MM.1S (cell line): ENCODE measurements at regions not wholly inside any gene's neighbourhood (a gene's known extent, or its start where the extent isn't known, plus 50 kb on each side); places are given as distances from the start of the nearest gene placed in this dataset.

Experiments used
- DNase-seq: peaks from one replicate; pipeline ENCODE4 v3.0.0-alpha.2; 2015
- H2AFZ ChIP-seq: fragments of 300-600 bp; sonication (generic); 2 replicates; pipeline ENCODE4 v1.6.0; 2016; ENCODE audit warnings: antibody characterized with exemption, low read length
- H3F3A ChIP-seq: fragments of 300-600 bp; sonication (generic); 2 replicates; pipeline ENCODE4 v1.6.1; 2016; ENCODE audit warnings: mild to moderate bottlenecking, antibody characterized with exemption, low read length, moderate library complexity, mixed read lengths; ENCODE audit not compliant: insufficient read depth
- H3K27ac ChIP-seq: fragments of 300-600 bp; sonication (generic); 2 replicates; pipeline ENCODE4 v1.5.1; 2016; ENCODE audit warnings: mild to moderate bottlenecking, low read length
- H3K27me3 ChIP-seq: fragments of 300-600 bp; sonication (generic); replicated peaks from 2 replicates; pipeline ENCODE4 v1.6.0; 2016; ENCODE audit warnings: low read length; ENCODE audit not compliant: insufficient read depth
- H3K36me3 ChIP-seq: fragments of 300-600 bp; sonication (generic); replicated peaks from 2 replicates; pipeline ENCODE4 v1.6.1; 2016; ENCODE audit warnings: mild to moderate bottlenecking, low read length, mixed read lengths; ENCODE audit not compliant: insufficient read depth
- H3K4me1 ChIP-seq: fragments of 300-600 bp; sonication (generic); 2 replicates; pipeline ENCODE4 v1.6.1; 2016; ENCODE audit warnings: low read length, mixed read lengths
- H3K4me2 ChIP-seq: fragments of 300-600 bp; sonication (generic); 2 replicates; pipeline ENCODE4 v1.6.0; 2016; ENCODE audit warnings: low read depth, low read length
- H3K4me3 ChIP-seq: fragments of 300-600 bp; sonication (generic); 2 replicates; pipeline ENCODE4 v1.5.1; 2016; ENCODE audit warnings: low read length, mixed read lengths
- H3K79me2 ChIP-seq: fragments of 300-600 bp; sonication (generic); 2 replicates; pipeline ENCODE4 v1.6.1; 2016; ENCODE audit warnings: mixed run types, low read length, mixed read lengths
- H3K9ac ChIP-seq: fragments of 300-600 bp; sonication (generic); 2 replicates; pipeline ENCODE4 v1.6.1; 2016; ENCODE audit warnings: low read length, mixed read lengths
- H3K9me2 ChIP-seq: fragments of 300-600 bp; sonication (generic); replicated peaks from 2 replicates; pipeline ENCODE4 v1.6.1; 2016; ENCODE audit warnings: mild to moderate bottlenecking, low read length, mixed read lengths; ENCODE audit not compliant: insufficient read depth
- H3K9me3 ChIP-seq: fragments of 300-600 bp; sonication (generic); replicated peaks from 2 replicates; pipeline ENCODE4 v1.6.1; 2016; ENCODE audit warnings: mild to moderate bottlenecking, low read length, mixed read lengths; ENCODE audit not compliant: insufficient read depth
- H4K20me1 ChIP-seq: fragments of 300-600 bp; sonication (generic); 2 replicates; pipeline ENCODE4 v1.6.1; 2016; ENCODE audit warnings: mild to moderate bottlenecking, low read length, moderate library complexity, mixed read lengths; ENCODE audit not compliant: insufficient read depth
- CTCF ChIP-seq: fragments of 300-600 bp; sonication (generic); IDR thresholded peaks from 2 replicates; pipeline ENCODE4 v1.5.1; 2016; ENCODE audit warnings: antibody characterized with exemption, low read length, mixed read lengths
- EZH2 ChIP-seq: fragments of 300-600 bp; sonication (generic); optimal IDR thresholded peaks from 2 replicates; pipeline ENCODE3; 2017; ENCODE audit warnings: low read depth, mild to moderate bottlenecking, antibody characterized with exemption, low read length, mixed read lengths
- EZH2phosphoT487 ChIP-seq: fragments of 300-600 bp; sonication (generic); IDR thresholded peaks from 2 replicates; pipeline ENCODE4 v1.6.1; 2018; ENCODE audit warnings: antibody characterized with exemption, low read length

- Histone ChIP-seq H3F3A (no peaks in the 10 kb centered on the region), H3K27ac (no peak overlapping the region), H3K9me2 (no peaks in the 10 kb centered on the region), H3K4me1 (no peaks in the 10 kb centered on the region), H3K4me2 (no peak overlapping the region), H3K36me3 (no peaks in the 10 kb centered on the region), H3K9ac (no peak overlapping the region), H3K27me3 (peaks cover 51% of the 10 kb centered on the region), H4K20me1 (no peaks in the 10 kb centered on the region), H3K9me3 (no peaks in the 10 kb centered on the region), H2AFZ (no peak overlapping the region), H3K4me3 (no peak overlapping the region), H3K79me2 (no peaks in the 10 kb centered on the region)
- no peak for TF ChIP-seq EZH2
- no peak for TF ChIP-seq CTCF
- no peak for TF ChIP-seq EZH2phosphoT487
- no peak for DNase-seq
Observed at GRCh38 chr3:127135241-127136023, 57.5 kb upstream of the PRR23E start.

- Histone ChIP-seq H3K4me2 (no peak overlapping the region), H3K9ac (no peak overlapping the region), H3F3A (no peaks in the 10 kb centered on the region), H3K36me3 (no peaks in the 10 kb centered on the region), H3K27ac (no peak overlapping the region), H2AFZ (no peak overlapping the region), H4K20me1 (no peaks in the 10 kb centered on the region), H3K4me3 (no peak overlapping the region), H3K27me3 (peaks cover 47% of the 10 kb centered on the region), H3K9me2 (no peaks in the 10 kb centered on the region), H3K9me3 (no peaks in the 10 kb centered on the region), H3K79me2 (no peaks in the 10 kb centered on the region), H3K4me1 (no peaks in the 10 kb centered on the region)
- DNase-seq = no peak
- TF ChIP-seq EZH2phosphoT487 (no peak), CTCF (no peak), EZH2 (no peak)
Observed at GRCh38 chr3:127136024-127136600, 56.8 kb upstream of the PRR23E start.

GRCh38 chr3:127136706-127137105 lies 56.2 kb upstream of the PRR23E start:
- no peaks in the 10 kb centered on the region for H3K9me3 ChIP-seq
- H3K4me3 ChIP-seq = no peak overlapping the region
- no peaks in the 10 kb centered on the region for H4K20me1 ChIP-seq
- TF ChIP-seq EZH2 (no peak), CTCF (no peak), EZH2phosphoT487 (no peak)
- H3K4me1 ChIP-seq = no peaks in the 10 kb centered on the region
- no peaks in the 10 kb centered on the region for H3K36me3 ChIP-seq
- no peak overlapping the region for H3K9ac ChIP-seq
- DNase-seq = no peak
- no peaks in the 10 kb centered on the region for H3K9me2 ChIP-seq
- no peak overlapping the region for H3K4me2 ChIP-seq
- no peak overlapping the region for H2AFZ ChIP-seq
- H3K27ac ChIP-seq = no peak overlapping the region
- H3K27me3 ChIP-seq = peaks cover 44% of the 10 kb centered on the region
- H3K79me2 ChIP-seq = no peaks in the 10 kb centered on the region
- H3F3A ChIP-seq = no peaks in the 10 kb centered on the region
